ENCODE measurements at regions not wholly inside any gene's neighbourhood (a gene's known extent, or its start where the extent isn't known, plus 50 kb on each side); places are given as distances from the start of the nearest gene placed in this dataset.

GRCh38 chr16:65223335-65223734 is 101.5 kb upstream of the CDH11 start:
- no peak overlapping the region for H3K56ac ChIP-seq (replicated peaks; ENCODE audit: insufficient read length, low read depth, low read length)
- H2AFZ ChIP-seq (ENCODE audit: low read length) = no peak overlapping the region
- H3K4ac ChIP-seq (replicated peaks; ENCODE audit: insufficient read length, low read depth, low read length) = no peak overlapping the region
- no peak overlapping the region for H3K14ac ChIP-seq (ENCODE audit: insufficient read length)
- no peaks in the 10 kb centered on the region for H3K79me2 ChIP-seq (ENCODE audit: control insufficient read depth in 1 of 2, insufficient read depth in 2 of 2, low read length in 2 of 2)
- H3K27ac ChIP-seq (ENCODE audit: low read depth, low read length) = no peak overlapping the region
- no peak for DNase-seq (ENCODE audit: low read depth in 1 of 2, low spot score in 2 of 2)
- H3K23ac ChIP-seq (ENCODE audit: insufficient read length) = no peak overlapping the region
- H3K4me1 ChIP-seq (replicated peaks in 1 of 4; ENCODE audit: control insufficient read depth in 3 of 4, insufficient read depth in 4 of 4, low read length in 3 of 4) = peaks cover 0 to 14% (median 3%) of the 10 kb centered on the region in 4 experiments; a peak in 2 of 7 replicates
- no peak for FAIRE-seq
- no peaks in the 10 kb centered on the region; a peak in 1 of 7 replicates for H3K27me3 ChIP-seq (replicated peaks in 1 of 4; ENCODE audit: control insufficient read depth in 3 of 4, extremely low read depth in 1 of 4, insufficient read depth in 3 of 4, low read length in 3 of 4)
- H4K5ac ChIP-seq (ENCODE audit: insufficient read length, low read depth, low read length) = no peak overlapping the region
- H2AK5ac ChIP-seq (ENCODE audit: low read depth, low read length) = no peak overlapping the region
- 66% methylated on average over 3 of the region's 3 CpGs; no CpG with 5 or more reads in 1 of the 2 experiments for WGBS, 2 experiments (ENCODE audit: extremely low coverage in 1 of 2, insufficient coverage in 1 of 2, insufficient read length in 1 of 2, insufficient replicate concordance in 2 of 2, low coverage in 1 of 2, low lambda C conversion rate in 2 of 2, missing lambda C conversion rate in 1 of 2)
- POLR2A ChIA-PET (ENCODE audit: partially characterized antibody) = interaction anchor here (0.7 to 5.4 kb wide), 7 partner anchors 12 to 539 kb away, joined by 3 to 40 read pairs (median 3); partner anchors contain the start of gene CDH11
- no peak overlapping the region for H2BK120ac ChIP-seq (replicated peaks; ENCODE audit: low read depth, low read length)
- no peak overlapping the region for H2BK5ac ChIP-seq (ENCODE audit: low read depth, low read length)
- H2BK15ac ChIP-seq (ENCODE audit: low read length) = no peak overlapping the region
- TF ChIP-seq EP300 (IDR thresholded peaks at IDR 0.05; ENCODE audit: borderline replicate concordance in 1 of 2, low read depth in 2 of 2, low read length in 2 of 2) = no peak
- TF ChIP-seq BRCA1 (IDR thresholded peaks at IDR 0.05; ENCODE audit: low read depth, low read length) = no peak
- TF ChIP-seq KDM4A (IDR thresholded peaks at IDR 0.05; ENCODE audit: low read depth, low read length, severe bottlenecking) = no peak
- TF ChIP-seq NANOG (IDR thresholded peaks at IDR 0.05; ENCODE audit: insufficient read depth, low read depth, low read length, poor library complexity, severe bottlenecking) = no peak
- no peak for TF ChIP-seq USF2 (IDR thresholded peaks at IDR 0.05; ENCODE audit: low read length)
- TF ChIP-seq BACH1 (IDR thresholded peaks at IDR 0.05; ENCODE audit: low read length) = no peak
- peak in 1 of 2 experiments; percentile 59; a peak in 1 of 3 replicates for TF ChIP-seq POLR2A (IDR thresholded peaks at IDR 0.05; ENCODE audit: control extremely low read depth in 1 of 2, low read depth in 2 of 2, low read length in 2 of 2)
- no peak for TF ChIP-seq SRF (IDR thresholded peaks at IDR 0.05; ENCODE audit: low read depth, low read length)
- no peaks in the 10 kb centered on the region for H3K23me2 ChIP-seq (ENCODE audit: low read depth, low read length)
- H2BK20ac ChIP-seq (ENCODE audit: low read length) = no peak overlapping the region
- no peaks in the 10 kb centered on the region for H3K9me3 ChIP-seq (ENCODE audit: insufficient read depth in 2 of 2, low read depth in 1 of 2, low read length in 1 of 2)
- peaks cover 0 to 12% (median 8%) of the 10 kb centered on the region in 4 experiments; a peak in 6 of 8 replicates for H3K36me3 ChIP-seq (ENCODE audit: control insufficient read depth in 2 of 4, insufficient read depth in 4 of 4, low read length in 3 of 4)
- no peaks in the 10 kb centered on the region for H3K79me1 ChIP-seq (ENCODE audit: low read depth, low read length)
- H3K4me3 ChIP-seq (ENCODE audit: extremely low read depth in 1 of 4, insufficient read depth in 2 of 4, low read depth in 3 of 4, low read length in 4 of 4) = no peak overlapping the region
- H4K91ac ChIP-seq (replicated peaks; ENCODE audit: insufficient read length, low read length) = no peak overlapping the region
- peaks cover 0 to 6% of the 10 kb centered on the region in 2 experiments for H4K20me1 ChIP-seq (replicated peaks in 1 of 2; ENCODE audit: control insufficient read depth in 1 of 2, insufficient read depth in 2 of 2, low read length in 2 of 2)
- no peak overlapping the region for H4K8ac ChIP-seq (ENCODE audit: extremely low read depth, insufficient read depth, low read length)
- CTCF ChIA-PET (ENCODE audit: partially characterized antibody) = interaction anchor here (1.0 to 1.1 kb wide), 2 partner anchors 73 to 104 kb away, joined by 3 to 4 read pairs; no protein-coding TSS in a partner anchor
- no peak overlapping the region for H3K9ac ChIP-seq (replicated peaks in 1 of 4; ENCODE audit: extremely low read depth in 1 of 4, low read depth in 3 of 4, low read length in 3 of 4)
- H3K4me2 ChIP-seq (ENCODE audit: insufficient read depth in 1 of 2, low read depth in 2 of 2, low read length in 2 of 2) = no peak overlapping the region
- H2BK12ac ChIP-seq (ENCODE audit: low read depth, low read length) = no peak overlapping the region
- H3K18ac ChIP-seq (ENCODE audit: extremely low read depth, low read length) = no peak overlapping the region

All from H1 (cell line).